ENCODE measurements at regions not wholly inside any gene's neighbourhood (a gene's known extent, or its start where the extent isn't known, plus 50 kb on each side); places are given as distances from the start of the nearest gene placed in this dataset.

DNA sequence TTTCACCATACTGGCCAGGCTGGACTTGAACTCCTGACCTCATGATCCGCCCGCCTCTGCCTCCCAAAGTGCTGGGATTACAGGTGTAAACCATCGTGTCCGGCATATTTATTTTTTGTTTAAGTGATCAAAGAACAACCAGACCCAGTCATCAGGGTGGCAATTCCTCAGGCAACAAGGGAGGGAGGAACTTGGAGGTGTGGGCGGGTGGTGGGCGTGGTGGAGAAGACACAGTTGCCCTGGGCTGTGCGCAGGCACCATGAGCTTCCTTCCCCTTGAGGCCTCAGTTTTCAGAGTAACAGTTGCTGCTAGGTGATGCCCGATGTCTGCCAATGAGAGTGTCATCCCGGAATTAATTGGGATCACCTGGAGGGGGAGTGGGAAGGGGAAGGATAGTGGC, 191.7 kb downstream of the ALG10 start:
- no peak for DNase-seq (ENCODE audit: low spot score)
- FAIRE-seq = no peak
- POLR2A ChIA-PET = no interaction called here
- Histone ChIP-seq H3K27me3 (ENCODE audit: control insufficient read depth in 1 of 2, insufficient read depth in 2 of 2, low read length in 2 of 2) (peaks cover 0 to 1% of the 10 kb centered on the region in 2 experiments; a peak in 1 of 5 replicates), H4K20me1 (ENCODE audit: insufficient read depth, low read length) (no peaks in the 10 kb centered on the region), H3K36me3 (replicated peaks in 1 of 2; ENCODE audit: control insufficient read depth in 1 of 2, insufficient read depth in 2 of 2, low read length in 2 of 2) (no peaks in the 10 kb centered on the region), H3K27ac (ENCODE audit: extremely low read length, insufficient read depth, low read length) (no peak overlapping the region), H3K9me3 (ENCODE audit: low read length) (no peaks in the 10 kb centered on the region), H3K4me2 (ENCODE audit: low read depth, low read length) (no peak overlapping the region), H3K4me3 (replicated peaks in 1 of 3; ENCODE audit: insufficient read depth in 1 of 3, low read depth in 2 of 3, low read length in 3 of 3) (no peak overlapping the region), H3K79me2 (ENCODE audit: insufficient read depth, low read length) (no peaks in the 10 kb centered on the region), H3K4me1 (ENCODE audit: insufficient read depth, low read length) (no peaks in the 10 kb centered on the region), H2AFZ (ENCODE audit: low read length) (no peak overlapping the region), H3K9ac (ENCODE audit: insufficient read depth, low read depth, low read length) (no peak overlapping the region)
- WGBS (ENCODE audit: low lambda C conversion rate) = 57% methylated on average over 8 of the region's 9 CpGs
- no TSS peak for BruUV-seq (replicated peaks)
- ATAC-seq = no peak
- intact Hi-C loops (cut with micrococcal nuclease; ENCODE audit: unreplicated experiment) (no loop called here), in situ Hi-C loops (cut with HindIII; ENCODE audit: extremely low pct_ligation_motif_present, low pct_unique_long_range_greater_than_20kb) (loop anchor here (10.0 to 25.0 kb wide), 2 partner anchors 169 to 1277 kb away; no protein-coding TSS in a partner anchor)
- CTCF ChIA-PET (ENCODE audit: low intra/inter-chr PET ratio, low total read pairs) = no interaction called here
- no peak for TF ChIP-seq HINFP (CRISPR knock-in tag; IDR thresholded peaks at IDR 0.05; ENCODE audit: low read depth)

DNA sequence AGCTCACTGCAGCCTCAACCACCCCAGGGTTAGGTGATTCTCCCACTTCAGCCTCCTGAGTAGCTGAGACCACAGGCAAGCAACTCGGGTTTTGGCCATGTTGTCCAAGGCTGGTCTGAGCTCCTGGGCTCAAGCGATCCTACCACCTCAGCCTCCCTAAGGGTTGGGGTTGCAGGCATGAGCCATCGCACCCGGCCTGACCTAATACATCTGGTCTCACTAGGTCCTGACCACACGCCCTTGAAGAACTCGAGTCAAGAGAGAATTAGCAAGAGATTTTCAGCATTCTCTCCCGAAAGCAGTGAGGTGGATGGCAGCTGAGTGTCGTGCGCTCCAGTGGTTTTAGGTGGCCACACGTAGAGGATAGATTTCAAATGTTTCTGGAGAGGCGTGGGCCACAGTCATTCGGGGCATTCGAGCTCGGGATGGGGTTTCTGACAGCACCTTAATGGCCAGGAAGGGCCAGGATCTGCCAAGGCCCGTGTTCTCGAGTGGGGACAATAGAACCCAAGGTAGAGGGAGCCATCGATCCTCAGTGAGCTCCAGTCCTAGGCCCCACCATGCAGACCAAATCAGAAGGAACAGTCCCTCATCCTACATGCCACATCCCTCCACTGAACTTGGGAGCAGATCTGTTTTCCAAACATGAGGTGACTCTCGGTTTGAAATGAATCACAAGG, 193.1 kb downstream of the ALG10 start:
- no peaks in the 10 kb centered on the region for H3K79me2 ChIP-seq (ENCODE audit: insufficient read depth, low read length)
- TF ChIP-seq, protein P1, sequence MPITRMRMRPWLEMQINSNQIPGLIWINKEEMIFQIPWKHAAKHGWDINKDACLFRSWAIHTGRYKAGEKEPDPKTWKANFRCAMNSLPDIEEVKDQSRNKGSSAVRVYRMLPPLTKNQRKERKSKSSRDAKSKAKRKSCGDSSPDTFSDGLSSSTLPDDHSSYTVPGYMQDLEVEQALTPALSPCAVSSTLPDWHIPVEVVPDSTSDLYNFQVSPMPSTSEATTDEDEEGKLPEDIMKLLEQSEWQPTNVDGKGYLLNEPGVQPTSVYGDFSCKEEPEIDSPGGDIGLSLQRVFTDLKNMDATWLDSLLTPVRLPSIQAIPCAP (CRISPR knock-in tag; IDR thresholded peaks at IDR 0.05; ENCODE audit: low read depth) = no peak
- TF ChIP-seq, protein P2, sequence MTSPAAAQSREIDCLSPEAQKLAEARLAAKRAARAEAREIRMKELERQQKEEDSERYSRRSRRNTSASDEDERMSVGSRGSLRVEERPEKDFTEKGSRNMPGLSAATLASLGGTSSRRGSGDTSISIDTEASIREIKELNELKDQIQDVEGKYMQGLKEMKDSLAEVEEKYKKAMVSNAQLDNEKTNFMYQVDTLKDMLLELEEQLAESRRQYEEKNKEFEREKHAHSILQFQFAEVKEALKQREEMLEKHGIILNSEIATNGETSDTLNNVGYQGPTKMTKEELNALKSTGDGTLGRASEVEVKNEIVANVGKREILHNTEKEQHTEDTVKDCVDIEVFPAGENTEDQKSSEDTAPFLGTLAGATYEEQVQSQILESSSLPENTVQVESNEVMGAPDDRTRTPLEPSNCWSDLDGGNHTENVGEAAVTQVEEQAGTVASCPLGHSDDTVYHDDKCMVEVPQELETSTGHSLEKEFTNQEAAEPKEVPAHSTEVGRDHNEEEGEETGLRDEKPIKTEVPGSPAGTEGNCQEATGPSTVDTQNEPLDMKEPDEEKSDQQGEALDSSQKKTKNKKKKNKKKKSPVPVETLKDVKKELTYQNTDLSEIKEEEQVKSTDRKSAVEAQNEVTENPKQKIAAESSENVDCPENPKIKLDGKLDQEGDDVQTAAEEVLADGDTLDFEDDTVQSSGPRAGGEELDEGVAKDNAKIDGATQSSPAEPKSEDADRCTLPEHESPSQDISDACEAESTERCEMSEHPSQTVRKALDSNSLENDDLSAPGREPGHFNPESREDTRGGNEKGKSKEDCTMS (CRISPR knock-in tag; conservative IDR thresholded peaks at IDR 0.05) = no peak
- TF ChIP-seq CBX1 (IDR thresholded peaks at IDR 0.05; ENCODE audit: low read depth) = no peak
- H3K4me2 ChIP-seq (ENCODE audit: low read depth, low read length) = no peak overlapping the region
- ChIA-PET POLR2A (no interaction called here), CTCF (ENCODE audit: low intra/inter-chr PET ratio, low total read pairs) (no interaction called here)
- no peaks in the 10 kb centered on the region for H3K9me3 ChIP-seq (ENCODE audit: low read length)
- H4K20me1 ChIP-seq (ENCODE audit: insufficient read depth, low read length) = no peaks in the 10 kb centered on the region
- no peak for DNase-seq (ENCODE audit: low spot score)
- in situ Hi-C loops (cut with HindIII; ENCODE audit: extremely low pct_ligation_motif_present, low pct_unique_long_range_greater_than_20kb) (loop anchor here (5.0 to 25.0 kb wide), 3 partner anchors 93 to 1278 kb away; no protein-coding TSS in a partner anchor), intact Hi-C loops (cut with micrococcal nuclease; ENCODE audit: unreplicated experiment) (no loop called here)
- no peak for ATAC-seq
- no peaks in the 10 kb centered on the region for H3K4me1 ChIP-seq (ENCODE audit: insufficient read depth, low read length)
- H3K27ac ChIP-seq (ENCODE audit: extremely low read length, insufficient read depth, low read length) = no peak overlapping the region
- no TSS peak for BruUV-seq (replicated peaks)
- H2AFZ ChIP-seq (ENCODE audit: low read length) = no peak overlapping the region
- H3K36me3 ChIP-seq (replicated peaks in 1 of 2; ENCODE audit: control insufficient read depth in 1 of 2, insufficient read depth in 2 of 2, low read length in 2 of 2) = no peaks in the 10 kb centered on the region
- H3K9ac ChIP-seq (ENCODE audit: insufficient read depth, low read depth, low read length) = no peak overlapping the region
- no peaks in the 10 kb centered on the region; a peak in 2 of 5 replicates for H3K27me3 ChIP-seq (ENCODE audit: control insufficient read depth in 1 of 2, insufficient read depth in 2 of 2, low read length in 2 of 2)
- H3K4me3 ChIP-seq (replicated peaks in 1 of 3; ENCODE audit: insufficient read depth in 1 of 3, low read depth in 2 of 3, low read length in 3 of 3) = no peak overlapping the region
- no peak for FAIRE-seq
- 24% methylated on average over 14 of the region's 18 CpGs for WGBS (ENCODE audit: low lambda C conversion rate)

All from HepG2 (cell line).